Thyroid gland (tissue), 4 donors: ENCODE measurements at regions not wholly inside any gene's neighbourhood (a gene's known extent, or its start where the extent isn't known, plus 50 kb on each side); places are given as distances from the start of the nearest gene placed in this dataset.

Experiments
- DNase-seq, 2 donors: peaks; one replicate each; pipeline ENCODE4 v3.0.0-alpha.2; 2019
- H3K27ac ChIP-seq, 3 donors: fragments of 200-600 bp; sonication (generic); 1 replicate in 2 of 3; 2 replicates in 1 of 3; pipeline ENCODE4 v1.5.1; 2016 to 2019; ENCODE audit warnings: mild to moderate bottlenecking in 1 of 3, moderate library complexity in 1 of 3
- H3K27me3 ChIP-seq: fragments of 200-600 bp; sonication (generic); one replicate; pipeline ENCODE4 v1.5.1; 2019
- H3K36me3 ChIP-seq, 2 donors: fragments of 200-600 bp; sonication (generic); one replicate each; pipeline ENCODE4 v1.5.1; 2016 to 2019
- H3K4me1 ChIP-seq, 2 donors: fragments of 200-600 bp; sonication (generic); one replicate each; pipeline ENCODE4 v1.5.1; 2017 to 2019
- H3K4me3 ChIP-seq, 3 donors: fragments of 200-600 bp; sonication (generic); replicated peaks in 1 of 3; 1 replicate in 2 of 3; 2 replicates in 1 of 3; pipeline ENCODE4 v1.5.1; 2016; ENCODE audit warnings: mild to moderate bottlenecking in 1 of 3
- H3K9me3 ChIP-seq: fragments of 200-600 bp; sonication (generic); one replicate; pipeline ENCODE4 v1.5.1; 2017
- CTCF ChIP-seq, 6 experiments: fragments of 200-600 bp in 3 of 6; fragments of 450-650 bp in 3 of 6; sonication (generic) in 3 of 6; IDR thresholded peaks; one replicate each; pipeline ENCODE4 v1.5.1; 2016 to 2019; ENCODE audit warnings: antibody characterized with exemption in 6 of 6, mild to moderate bottlenecking in 2 of 6, inconsistent platforms in 1 of 6, moderate library complexity in 1 of 6
- POLR2A ChIP-seq, 2 donors: fragments of 450-650 bp; IDR thresholded peaks; one replicate each; pipeline ENCODE4 v1.6.1; 2017; ENCODE audit warnings: antibody characterized with exemption in 2 of 2, mild to moderate bottlenecking in 2 of 2, moderate library complexity in 1 of 2
- WGBS, 2 donors: methylation state at CpG; one replicate each; pipeline ENCODE4 v1.1.5; 2017; 5-methylcytosine and 5-hydroxymethylcytosine counted together
- intact Hi-C: fragments of 100-400 bp; cut with DNase I; formaldehyde crosslinking; loops from one replicate; pipeline ENCODE4 v1.15.1; 2023

DNA sequence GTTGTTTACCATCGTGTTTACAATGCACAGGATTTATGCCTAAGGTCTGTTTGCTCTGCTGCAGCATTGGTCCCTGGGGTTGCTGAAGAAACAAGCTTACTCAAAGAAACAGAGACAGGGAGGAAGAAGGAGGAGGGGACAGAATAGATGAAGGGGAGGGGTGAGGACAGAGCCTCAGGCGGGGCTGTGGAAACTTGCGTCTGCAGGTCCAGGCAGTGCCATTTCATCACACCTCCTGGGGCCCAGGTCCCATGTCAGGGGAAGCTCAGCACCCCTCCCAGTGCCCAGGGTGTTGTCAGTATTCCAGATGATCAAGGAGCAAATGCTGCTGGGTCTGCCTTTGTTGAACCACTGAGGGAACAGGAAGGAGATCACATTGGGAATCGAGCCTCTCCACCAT, 1406.8 kb downstream of the TBC1D22A start:
- no peaks in the 10 kb centered on the region for H3K4me1 ChIP-seq
- H3K27me3 ChIP-seq: no peaks in the 10 kb centered on the region
- no peaks in the 10 kb centered on the region for H3K36me3 ChIP-seq
- H3K4me3 ChIP-seq: no peak overlapping the region
- H3K9me3 ChIP-seq: no peaks in the 10 kb centered on the region
- intact Hi-C loops: no loop called here
- TF ChIP-seq POLR2A (IDR thresholded peaks at IDR 0.05) (no peak), CTCF (IDR thresholded peaks at IDR 0.05) (no peak)
- DNase-seq: no peak
- H3K27ac ChIP-seq: no peak overlapping the region
- 74 to 75% methylated on average over 4 of the region's 4 CpGs for WGBS, 2 donors

DNA sequence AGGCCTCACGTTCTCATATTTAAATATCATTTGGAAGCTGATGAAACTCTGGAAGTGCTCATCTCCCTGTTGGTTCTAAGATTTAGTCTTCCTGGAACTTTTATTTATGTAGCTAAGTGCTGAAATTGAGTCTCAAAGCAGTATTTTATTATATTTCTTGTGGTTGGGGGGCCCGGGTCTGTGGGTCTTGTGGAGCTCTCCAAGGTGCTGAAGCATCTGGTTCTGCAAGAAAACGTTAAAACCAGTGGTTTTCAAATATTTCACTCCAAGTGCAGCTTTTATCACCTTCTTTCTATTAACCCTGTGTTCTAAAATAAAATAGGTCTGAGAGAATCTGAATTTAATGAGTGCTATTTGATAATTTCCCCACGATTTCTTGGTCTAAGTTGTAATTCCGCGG, 1404.8 kb downstream of the TBC1D22A start:
- intact Hi-C loops: no loop called here
- 51 to 52% methylated on average over 6 of the region's 6 CpGs for WGBS, 2 donors
- no peak overlapping the region for H3K4me3 ChIP-seq

GRCh38 chr22:48161298-48161697, 1398.8 kb downstream of the TBC1D22A start:
- no peak overlapping the region for H3K27ac ChIP-seq
- H3K36me3 ChIP-seq: no peaks in the 10 kb centered on the region
- 72 to 85% methylated on average over 4 of the region's 4 CpGs for WGBS, 2 donors
- H3K9me3 ChIP-seq: no peaks in the 10 kb centered on the region
- TF ChIP-seq POLR2A (IDR thresholded peaks at IDR 0.05) (no peak), CTCF (IDR thresholded peaks at IDR 0.05) (no peak)
- DNase-seq: no peak
- no peak overlapping the region for H3K4me3 ChIP-seq
- no peaks in the 10 kb centered on the region for H3K4me1 ChIP-seq
- no peaks in the 10 kb centered on the region for H3K27me3 ChIP-seq
- intact Hi-C loops: no loop called here

More for the DNA sequence above, 1404.8 kb downstream of the TBC1D22A start:
- Histone ChIP-seq H3K27ac (no peak overlapping the region), H3K4me1 (no peaks in the 10 kb centered on the region), H3K27me3 (no peaks in the 10 kb centered on the region), H3K9me3 (no peaks in the 10 kb centered on the region), H3K36me3 (no peaks in the 10 kb centered on the region)
- no peak for TF ChIP-seq CTCF (IDR thresholded peaks at IDR 0.05)
- no peak for TF ChIP-seq POLR2A (IDR thresholded peaks at IDR 0.05)
- no peak for DNase-seq

GRCh38 chr22:48157676-48158075, 1395.2 kb downstream of the TBC1D22A start:
- DNase-seq: no peak
- no peak overlapping the region for H3K4me3 ChIP-seq
- no peaks in the 10 kb centered on the region for H3K27me3 ChIP-seq
- intact Hi-C loops: no loop called here
- WGBS, 2 donors: 88 to 91% methylated on average over 7 to 11 of the region's 11 CpGs
- H3K4me1 ChIP-seq: no peaks in the 10 kb centered on the region
- no peaks in the 10 kb centered on the region for H3K9me3 ChIP-seq
- H3K27ac ChIP-seq: no peak overlapping the region
- no peaks in the 10 kb centered on the region for H3K36me3 ChIP-seq
- TF ChIP-seq POLR2A (IDR thresholded peaks at IDR 0.05): no peak
- TF ChIP-seq CTCF (IDR thresholded peaks at IDR 0.05): no peak

DNA sequence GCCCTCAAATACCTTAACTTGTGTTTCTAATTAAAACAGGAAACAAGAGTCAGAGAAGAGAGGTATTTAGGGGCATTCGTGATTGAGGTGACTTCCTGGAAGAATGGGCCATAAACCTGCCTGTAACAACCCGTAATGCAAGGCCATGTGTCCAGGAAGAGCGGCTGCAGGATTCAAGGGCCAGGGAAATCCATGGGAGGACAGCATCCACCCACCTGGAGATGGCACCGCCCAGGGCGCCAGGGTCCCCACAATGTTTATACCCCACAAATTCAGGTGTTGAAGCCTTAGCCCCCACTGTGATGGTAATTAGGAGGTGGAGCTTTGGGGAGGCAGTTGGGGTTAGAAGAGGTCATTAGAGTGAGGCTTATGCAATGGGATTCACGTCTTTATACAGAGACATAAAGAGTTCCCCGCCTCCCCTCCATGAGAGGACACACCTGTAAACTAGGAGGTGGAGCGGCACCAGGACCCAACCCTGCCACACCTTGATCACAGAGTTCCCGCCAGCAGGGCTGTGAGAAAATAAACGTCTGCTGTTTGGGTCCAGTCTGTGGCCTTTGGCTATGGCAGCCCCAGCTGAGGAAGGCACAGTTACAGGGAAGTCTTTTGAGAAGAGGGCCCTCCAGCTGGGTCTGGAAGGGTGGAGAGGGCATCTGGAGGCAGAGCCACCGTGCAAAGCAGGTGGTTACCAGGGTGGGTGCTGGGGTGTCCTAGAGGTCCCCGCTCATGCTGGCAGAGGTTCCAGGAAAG, 1394.3 kb downstream of the TBC1D22A start:
- H3K36me3 ChIP-seq: no peaks in the 10 kb centered on the region
- WGBS, 2 donors: 84 to 85% methylated on average over 12 of the region's 12 CpGs
- TF ChIP-seq POLR2A (IDR thresholded peaks at IDR 0.05): no peak
- no peak for TF ChIP-seq CTCF (IDR thresholded peaks at IDR 0.05)
- no peaks in the 10 kb centered on the region for H3K9me3 ChIP-seq
- no peak for DNase-seq
- H3K4me1 ChIP-seq: no peaks in the 10 kb centered on the region
- no peaks in the 10 kb centered on the region for H3K27me3 ChIP-seq
- no peak overlapping the region for H3K27ac ChIP-seq
- H3K4me3 ChIP-seq: no peak overlapping the region
- intact Hi-C loops: no loop called here
